ENCODE measurements at regions not wholly inside any gene's neighbourhood (a gene's known extent, or its start where the extent isn't known, plus 50 kb on each side); places are given as distances from the start of the nearest gene placed in this dataset.
"Not testable (repeated sequence)": the region's sequence is repeated elsewhere in the genome, so short reads cannot be mapped to it uniquely, and the experiment has no call there.

DNA sequence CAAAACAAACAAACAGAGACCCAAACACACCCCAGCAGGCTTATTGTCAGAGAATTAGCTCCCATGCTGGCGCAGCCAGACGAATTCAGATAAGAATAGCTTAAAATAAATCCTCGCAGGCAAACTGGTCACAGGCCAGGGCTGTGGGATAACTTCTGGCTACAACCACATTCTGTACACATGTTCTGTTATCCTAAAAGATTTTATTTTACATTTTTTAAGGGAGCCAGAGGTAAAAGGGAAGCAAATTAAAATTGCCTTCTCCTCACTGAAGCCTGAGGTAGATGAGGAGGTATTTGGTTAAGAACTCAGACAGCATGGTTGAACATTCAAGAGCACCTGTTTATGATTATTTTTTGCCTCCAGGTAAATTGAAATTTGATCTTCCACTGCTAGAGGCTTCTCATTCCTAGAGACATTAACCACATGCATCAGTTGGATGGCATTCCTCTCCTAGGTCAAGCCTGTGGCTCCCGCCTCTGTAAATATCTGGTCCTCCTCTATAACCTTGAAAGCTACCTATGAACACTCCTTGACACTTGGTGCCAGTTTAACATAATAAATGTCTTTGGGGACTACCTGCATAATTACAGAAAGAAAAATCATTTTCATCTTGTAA, 190.3 kb downstream of the SATB1 start:
- no peak for DNase-seq

DNA sequence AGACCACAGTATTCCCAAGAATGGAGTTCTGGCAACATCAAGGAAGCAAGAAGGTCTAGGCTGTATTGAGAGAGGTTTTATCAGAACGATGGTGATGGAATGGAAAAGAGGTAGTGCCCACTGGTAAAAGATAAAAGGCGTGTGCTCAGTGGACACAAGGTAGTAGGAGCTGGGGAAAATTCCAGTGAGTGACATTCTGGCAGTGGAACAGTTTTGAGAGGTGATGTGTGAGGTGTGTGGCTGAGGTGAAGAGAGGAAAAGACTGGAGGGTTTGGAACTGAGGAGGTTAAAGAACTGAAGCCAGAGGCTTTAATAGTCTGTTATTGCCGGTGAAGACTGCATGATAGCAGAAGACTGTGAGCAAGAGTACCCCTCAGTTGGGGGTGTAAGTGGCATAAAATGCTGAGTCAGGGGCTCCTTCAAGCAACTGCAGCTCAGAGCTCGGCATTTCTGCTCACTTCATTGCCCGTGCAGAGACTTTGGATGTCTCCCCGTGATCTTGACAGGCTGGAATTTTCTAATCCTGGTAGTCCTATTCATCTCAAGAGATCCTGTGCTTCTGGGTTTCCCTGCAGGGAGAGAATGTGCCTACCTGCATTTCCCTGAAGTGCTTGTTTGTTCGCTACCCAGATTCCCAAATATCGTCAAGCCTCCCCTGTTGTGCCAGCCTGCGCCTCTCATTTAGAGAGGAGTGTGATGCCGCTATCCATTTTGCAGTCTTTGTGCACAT, 191.0 kb downstream of the SATB1 start:
- DNase-seq: no peak

DNA sequence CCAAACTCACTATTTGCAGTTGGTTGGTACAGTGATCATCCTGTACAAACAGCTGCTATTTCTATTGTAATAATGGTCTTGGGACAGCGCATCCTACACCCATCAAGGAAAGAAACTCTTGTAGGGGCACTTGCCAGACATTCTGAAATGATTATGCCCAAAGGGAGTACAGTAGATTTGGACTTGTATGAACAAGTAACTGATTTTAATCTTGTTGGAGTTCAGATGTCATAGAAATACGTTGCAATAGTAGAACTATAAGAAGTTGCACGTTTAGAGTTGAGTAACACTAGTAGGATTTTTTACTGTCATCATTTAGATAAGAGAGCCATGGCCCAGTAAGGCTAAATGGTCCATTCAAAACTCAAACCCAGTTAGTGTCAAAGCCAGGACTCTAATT, 192.8 kb downstream of the SATB1 start:
- no peak for DNase-seq

DNA sequence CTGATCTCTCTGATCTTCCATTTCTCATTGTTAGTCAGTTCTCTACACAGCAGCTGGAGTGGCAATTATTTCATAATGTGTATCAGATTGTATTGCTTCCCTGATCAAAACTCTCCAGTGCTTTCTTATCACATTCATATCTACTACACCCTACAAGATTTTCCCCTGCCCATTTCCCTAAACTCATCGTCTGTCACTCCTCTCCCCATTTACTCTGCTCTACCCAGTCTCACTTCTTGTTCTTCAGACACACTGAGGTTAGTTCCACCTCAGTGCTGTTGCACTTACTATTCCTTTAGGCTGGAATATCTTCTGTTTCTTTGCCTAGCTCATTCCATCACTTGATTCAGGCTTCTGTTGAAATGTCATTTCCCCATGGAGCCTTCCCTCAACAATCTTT, 197.1 kb downstream of the SATB1 start:
- DNase-seq: peak; percentile 39

DNA sequence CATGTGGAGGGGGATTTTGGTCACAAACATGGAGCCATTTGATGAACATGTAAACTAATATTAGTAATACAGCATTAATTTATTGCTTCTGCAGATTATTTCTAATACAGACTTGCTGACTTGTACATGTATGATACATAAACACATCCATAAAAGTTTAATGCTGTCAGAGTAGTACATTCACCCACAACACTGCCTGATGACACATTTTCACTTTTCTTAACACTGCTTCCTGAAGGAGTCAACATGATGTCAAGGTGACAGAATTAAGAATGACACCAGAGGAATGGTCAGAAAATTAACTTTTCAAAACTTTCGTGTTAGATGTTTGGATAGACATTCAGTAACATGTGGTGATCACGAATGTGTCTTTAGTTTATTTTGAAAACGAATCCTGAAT, 199.4 kb downstream of the SATB1 start:
- no peak for DNase-seq

DNA sequence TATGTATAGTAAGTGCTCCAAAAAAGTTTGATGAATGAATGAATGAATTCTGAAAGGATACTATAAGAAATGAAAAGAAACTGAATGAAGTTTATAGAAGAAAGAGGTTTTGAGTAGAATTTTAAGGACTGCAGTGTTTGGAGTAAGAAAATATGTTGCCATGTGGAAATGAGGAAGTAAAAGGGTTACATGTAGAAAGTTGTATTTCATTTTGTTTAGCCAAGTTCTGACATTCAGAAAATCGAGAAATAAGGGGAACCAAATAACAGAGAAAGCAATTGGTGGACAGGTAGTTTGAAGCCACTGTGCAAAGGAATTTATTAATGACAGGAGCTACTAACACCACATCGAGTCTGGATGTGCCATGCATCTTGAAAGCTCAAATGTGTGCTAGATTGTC, 200.7 kb downstream of the SATB1 start:
- peak; percentile 73 for DNase-seq

DNA sequence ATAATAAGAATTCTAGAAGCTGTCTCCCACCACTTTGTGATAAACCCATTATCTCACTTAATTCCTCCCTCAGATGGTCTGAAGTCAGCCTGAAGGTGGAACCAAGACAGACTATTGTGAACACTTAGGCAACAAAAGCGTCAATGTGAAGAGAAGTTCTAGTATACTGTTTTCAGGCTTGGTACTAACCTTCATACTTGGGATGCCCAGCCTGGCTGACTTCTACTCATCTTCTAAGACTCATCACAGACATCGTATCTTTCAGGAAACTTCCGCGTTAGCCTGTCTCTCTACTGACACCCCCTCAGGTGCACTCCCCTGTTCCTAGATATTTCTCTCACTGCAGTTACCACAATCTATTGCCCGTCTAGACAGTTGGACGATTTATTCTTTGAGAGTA, 201.2 kb downstream of the SATB1 start:
- no peak for DNase-seq

DNA sequence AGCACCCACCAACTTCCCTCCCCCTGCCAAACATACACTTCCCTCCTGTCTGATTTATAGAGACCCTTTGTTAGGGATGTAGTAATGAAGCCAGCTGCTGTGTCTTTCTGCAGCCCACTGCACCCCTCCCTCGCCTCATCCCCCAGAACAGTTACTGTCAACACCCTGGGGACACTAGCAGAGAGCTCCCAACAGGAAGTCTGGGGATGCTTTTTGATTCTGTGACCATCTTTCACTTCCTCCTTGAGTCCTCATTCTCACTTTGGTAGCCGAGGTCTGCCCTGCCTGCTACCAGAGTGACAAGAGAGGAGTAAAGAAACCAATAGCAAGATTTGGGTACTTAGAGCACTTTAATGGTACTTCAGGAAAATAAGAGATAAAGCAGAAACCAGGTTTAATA, 201.6 kb downstream of the SATB1 start:
- peak; percentile 98 for DNase-seq

DNA sequence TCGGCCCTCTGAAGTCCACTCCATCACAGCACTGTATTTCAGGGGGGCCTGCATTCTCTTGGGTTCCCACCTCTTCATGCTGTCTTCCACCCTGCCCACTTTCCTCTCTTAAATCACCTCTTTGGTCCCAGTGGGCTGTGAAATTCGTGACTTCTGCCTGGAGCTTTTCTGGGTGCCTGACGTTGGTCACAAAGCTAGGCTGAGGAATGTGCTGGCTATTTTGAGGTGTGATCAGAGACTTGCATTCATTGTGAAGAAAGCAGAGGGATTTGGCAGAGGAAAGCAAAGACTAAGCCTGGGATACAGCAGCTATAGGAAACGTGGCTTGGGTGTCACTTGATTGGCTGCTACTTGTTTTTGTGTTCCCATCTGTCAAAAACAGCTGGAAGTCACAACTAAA, 202.5 kb downstream of the SATB1 start:
- DNase-seq: no peak

DNA sequence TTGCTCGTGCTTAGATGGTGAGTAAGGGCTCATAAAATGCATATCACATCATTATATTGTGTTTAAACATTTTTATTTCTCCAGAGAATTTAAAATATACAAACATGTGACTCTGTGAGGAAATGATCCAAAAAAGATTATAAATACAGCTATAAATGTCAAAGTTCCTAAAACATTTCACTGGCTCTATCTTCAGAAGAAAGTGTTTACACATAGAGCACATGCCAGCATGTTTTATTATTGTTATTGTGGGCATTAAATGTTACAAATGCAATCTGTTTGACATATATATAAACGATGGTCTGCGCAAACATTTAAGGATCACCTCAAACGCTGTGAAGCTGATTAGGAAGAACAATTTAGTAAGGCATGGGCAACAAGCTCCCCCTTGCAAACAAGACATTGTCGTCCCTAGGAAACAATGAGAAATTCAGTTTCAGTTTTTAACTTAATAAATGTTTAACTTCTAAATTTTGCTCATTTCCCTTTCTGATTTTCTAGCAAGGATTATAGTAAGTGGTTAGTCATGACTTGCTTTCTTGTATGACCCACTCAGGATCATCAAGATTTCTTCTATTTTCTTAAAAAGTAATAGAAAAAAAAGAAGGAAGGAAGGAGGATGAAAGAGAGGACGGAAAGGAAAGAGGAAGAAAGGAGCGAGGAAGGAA, 207.5 kb downstream of the SATB1 start:
- no peak for DNase-seq

DNA sequence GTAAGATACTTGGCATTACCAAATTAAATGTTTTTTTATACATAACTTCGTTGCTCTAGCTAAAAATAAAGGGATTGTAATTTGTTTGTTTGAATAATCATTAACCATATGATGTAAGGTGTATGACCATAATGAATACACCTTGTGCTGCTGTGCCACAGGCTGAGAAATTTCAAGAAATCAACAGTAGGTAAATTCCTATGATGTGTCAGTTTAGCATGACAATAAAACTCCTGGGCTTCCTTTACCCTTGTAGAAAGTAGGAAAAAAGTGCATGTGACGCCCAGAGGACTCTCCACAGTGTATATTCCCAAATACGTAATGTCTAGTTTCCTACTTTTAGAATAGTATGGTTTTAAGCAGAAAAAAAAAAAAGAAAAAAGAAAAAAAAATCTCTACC, 208.1 kb downstream of the SATB1 start:
- DNase-seq: no peak

DNA sequence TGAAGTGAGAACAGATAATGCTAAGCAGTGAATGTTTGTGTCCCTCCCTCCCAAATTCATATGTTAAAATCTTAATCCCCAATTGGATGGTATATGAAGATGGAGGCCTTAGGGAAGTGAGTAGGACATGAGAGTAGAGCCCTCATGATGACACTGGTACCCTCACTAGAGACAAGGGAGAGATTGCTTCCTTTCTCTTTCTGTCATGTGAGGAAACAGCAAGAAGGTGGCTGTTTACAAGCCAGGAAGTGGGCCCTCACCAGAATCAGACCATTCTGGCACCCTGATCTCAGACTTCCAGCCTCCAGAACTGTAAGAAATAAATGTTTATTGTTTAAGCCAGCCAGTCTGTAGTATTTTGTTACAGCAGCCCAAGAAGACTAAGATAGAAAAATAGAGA, 209.5 kb downstream of the SATB1 start:
- DNase-seq: peak; percentile 33

DNA sequence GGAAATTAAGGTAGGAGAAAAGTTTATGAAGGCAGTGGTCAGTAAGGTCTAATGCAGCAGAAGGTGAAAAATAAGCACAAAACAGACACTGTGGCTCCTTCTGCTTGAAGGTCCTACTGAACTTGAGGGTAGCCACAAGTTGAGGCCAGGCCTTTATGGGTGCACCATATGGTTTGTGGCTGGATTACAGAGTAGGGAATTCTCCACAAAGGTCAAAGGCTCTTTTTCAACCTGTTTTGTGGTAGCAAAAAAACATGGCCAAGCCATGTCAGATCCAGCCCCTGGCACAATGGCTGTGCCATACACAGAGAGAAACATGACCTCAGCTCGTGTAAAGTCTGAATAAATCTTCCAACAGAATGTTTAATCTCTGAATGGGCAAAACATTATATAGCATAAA, 214.0 kb downstream of the SATB1 start:
- peak; percentile 38 for DNase-seq

DNA sequence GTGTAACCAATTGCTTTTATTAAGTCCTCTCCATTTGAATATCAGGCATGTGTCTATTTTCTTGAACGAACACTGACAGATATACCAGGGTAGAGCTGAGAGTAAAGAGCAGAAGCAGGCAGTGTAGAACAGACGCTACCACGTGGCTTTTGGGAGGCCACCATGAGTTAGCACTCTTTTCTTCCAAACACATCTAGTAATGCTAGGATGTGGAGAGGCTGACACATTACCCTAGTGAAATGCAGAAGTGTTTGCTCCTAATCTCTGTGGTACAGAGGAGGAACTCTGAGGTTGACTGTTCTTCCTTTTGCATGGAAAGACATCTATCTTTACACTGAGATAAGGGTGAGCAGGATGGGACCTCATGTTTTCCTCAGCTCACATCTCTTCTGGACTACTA, 216.3 kb downstream of the SATB1 start:
- peak; percentile 96 for DNase-seq

DNA sequence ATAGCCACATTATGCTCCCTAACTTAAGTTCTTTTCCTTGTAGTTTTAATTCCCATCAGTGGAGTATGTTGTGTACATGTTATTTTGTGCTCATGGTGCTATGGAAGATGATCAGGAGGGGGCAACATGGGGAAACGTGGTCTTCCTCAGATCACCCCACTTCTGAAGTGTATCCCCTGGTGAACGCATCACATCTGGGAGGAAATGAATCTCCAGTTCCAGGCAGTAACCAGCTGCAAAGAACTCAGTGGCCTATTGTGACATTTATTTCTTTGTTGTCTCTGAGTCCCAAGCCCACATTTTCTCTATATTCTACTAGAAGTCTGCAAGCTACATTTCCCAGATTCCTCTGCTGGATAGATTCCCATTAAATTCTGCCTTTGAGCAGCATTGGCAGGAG, 217.0 kb downstream of the SATB1 start:
- peak; percentile 47 for DNase-seq

DNA sequence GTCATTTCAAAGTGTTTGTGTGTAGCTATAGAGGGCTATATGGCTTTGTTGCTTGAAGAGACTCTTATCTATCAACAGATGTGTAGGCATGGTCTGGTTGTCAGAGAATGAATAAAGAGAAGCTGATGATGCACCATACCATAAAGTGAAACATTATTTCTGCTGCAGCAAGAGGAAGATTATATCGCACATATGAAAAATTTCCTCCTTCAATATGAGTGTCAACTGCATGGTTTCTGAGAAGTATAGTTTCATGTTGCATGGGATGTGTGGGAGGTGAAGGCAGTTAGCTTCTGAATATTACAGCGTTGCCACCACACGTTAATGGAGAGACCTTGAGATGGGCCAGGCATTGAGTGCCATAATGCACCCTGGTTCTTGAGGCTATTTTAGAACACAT, 217.9 kb downstream of the SATB1 start:
- DNase-seq: no peak

DNA sequence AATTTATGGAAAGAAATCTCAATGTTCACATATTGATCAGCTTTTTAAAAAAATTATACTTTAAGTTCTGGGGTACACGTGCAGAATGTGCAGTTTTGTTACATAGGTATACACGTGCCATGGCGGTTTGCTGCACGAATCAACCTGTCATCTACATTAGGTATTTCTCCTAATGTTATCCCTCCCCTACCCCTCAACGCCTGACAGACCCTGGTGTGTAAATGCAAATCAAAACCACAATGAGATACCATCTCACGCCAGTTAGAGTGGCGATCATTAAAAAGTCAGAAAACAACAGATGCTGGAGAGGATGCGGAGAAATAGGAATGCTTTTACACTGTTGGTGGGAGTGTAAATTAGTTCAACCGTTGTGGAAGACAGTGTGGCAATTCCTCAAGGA, 219.4 kb downstream of the SATB1 start:
- not testable (repeated sequence) for DNase-seq

DNA sequence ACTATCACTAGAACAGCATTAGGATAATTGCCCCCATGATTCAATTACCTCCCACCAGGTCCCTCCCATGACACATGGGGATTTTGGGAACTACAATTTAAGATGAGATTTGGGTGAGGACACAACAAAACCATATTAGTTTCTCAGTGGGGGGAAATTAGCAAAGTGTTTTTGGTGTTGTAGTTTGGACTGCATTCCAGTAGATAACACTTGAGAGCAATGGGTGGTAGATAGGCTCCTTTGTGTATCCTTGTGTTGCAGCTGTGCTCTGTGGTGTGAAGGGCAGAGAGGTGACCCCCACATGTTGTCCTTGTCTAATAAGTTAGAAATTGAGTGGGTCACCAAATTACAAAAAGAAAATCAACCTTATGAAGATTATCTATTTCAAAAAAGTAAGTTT, 223.8 kb downstream of the SATB1 start:
- no peak for DNase-seq

DNA sequence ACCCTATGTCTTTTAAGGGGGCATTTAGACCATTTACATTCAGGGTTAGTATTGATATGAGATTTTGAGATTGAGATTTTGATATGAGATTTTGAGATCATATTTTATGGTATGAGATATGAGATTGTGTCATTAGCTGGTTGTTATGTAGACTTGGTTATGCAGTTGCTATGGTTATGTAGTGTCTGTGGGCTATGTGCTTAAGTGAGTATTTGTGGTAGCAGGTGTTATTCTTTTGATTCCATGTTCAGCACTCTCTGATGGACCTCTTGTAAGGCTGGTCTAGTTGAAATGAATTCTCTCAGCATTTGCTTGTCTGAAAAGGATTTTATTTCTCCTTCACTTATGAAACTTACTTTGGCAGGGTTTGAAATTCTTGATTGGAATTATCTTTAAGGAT, 225.4 kb downstream of the SATB1 start:
- DNase-seq: peak; percentile 19

DNA sequence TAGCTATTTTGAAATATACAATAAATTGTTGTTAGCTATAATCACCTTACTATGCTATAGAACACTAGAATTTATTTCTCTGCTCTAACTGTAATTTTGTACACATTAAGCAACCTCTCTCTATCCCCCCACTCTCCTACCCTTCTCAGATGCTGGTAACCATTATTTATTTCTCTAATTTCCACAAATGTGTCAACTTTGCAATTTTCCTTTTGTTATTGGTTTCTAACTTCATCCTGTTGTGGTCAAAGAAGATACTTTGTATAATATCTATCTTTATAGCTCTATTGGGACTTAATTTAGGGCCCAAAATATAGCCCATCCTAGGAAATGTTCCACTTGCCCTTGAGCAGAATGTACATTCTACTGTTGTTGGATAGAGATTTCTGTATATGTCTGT, 229.3 kb downstream of the SATB1 start:
- DNase-seq: no peak

DNA sequence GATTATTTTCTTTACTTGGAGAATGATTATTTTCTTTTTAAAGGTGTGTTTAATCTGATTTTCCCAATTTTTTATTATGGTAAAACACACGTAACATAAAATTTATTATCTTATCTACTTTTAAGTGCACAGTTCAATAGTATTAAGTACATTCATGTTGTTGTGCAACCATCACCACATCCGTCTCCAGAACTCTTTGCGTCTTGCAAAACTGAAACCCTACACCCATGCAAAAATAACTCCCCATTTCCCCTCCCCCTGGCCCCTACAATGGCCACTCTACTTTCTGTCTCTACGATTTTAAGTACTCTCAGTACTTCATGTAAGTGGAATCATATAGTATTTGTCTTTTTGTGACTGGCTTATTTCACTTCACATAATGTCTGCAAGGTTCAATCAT, 230.7 kb downstream of the SATB1 start:
- peak; percentile 87 for DNase-seq

DNA sequence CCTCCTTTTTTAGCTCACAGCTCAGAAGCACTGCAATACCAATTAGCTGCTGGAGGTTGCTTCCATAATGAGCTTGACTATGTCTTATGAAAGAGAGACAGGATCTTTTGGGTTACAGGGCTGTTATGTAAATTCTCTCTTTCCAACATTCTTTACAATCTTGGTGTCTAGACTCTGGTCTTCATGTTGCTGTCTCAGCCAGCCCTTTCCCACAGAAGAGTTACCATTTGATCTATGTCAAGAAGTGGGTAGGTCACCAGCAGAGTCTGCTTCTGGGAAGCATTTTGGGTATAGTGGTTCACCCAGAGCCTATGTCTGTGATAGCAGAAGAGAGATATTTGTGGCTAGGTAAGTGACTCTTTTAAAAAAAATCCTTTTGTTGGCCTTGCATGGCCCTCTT, 234.5 kb downstream of the SATB1 start:
- no peak for DNase-seq

DNA sequence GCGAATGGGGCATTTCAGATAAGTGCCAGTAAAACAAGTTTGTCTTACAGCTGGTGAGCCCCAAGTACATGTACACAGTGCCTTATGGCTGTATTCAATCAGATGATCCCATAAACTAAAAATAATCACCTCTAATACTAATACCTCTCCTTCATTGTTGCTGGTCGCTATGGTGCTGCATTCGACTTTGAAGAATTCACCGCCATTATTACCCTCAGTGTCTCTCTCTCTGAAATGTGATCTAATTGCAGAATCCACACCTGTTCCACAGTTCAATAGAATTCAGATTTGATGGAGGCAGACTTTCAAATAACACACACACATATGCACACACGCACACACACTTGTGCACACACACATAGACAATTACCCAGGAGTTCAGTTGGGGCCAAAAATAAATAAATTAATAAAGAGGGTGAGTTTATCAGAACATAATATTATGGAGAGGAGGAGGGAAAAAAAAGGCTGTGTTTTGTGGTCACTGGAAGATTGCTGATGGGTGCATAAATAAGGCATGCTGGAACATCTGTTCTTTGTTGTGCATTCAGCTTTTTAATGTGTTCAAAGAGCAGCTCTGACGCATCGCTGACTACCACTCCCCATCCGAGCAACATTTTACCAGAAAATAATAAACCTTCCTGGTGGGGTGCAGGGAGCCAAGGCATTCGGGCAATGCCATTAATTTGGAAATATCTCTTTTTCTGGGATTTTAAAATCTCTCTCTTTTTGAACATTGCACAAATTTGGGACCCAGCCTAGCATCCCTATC, 235.7 kb downstream of the SATB1 start:
- no peak for DNase-seq

DNA sequence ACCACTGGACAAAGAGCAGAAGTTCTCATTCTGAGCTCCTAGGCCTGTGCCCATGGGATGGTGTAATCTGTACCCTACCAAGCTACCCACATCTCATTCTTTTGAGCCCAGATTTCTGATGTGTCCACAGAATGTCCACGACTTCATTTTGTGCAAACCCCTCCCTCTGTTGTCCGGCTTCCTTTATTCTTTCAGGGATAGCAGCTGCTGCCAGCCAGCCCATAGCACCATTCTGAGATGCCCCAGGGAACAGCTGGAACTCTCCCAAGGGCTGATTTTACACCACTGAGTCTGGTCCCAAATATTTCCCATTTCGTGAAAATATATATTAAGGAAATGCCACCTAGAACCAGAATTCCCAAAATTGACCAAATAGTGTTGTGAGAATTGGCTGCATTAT, 236.6 kb downstream of the SATB1 start:
- no peak for DNase-seq

All from MV-4-11 (cell line).